ENCODE measurements at regions not wholly inside any gene's neighbourhood (a gene's known extent, or its start where the extent isn't known, plus 50 kb on each side); places are given as distances from the start of the nearest gene placed in this dataset.

- Histone ChIP-seq H3K9ac (ENCODE audit: insufficient read depth, low read depth, low read length) (no peak overlapping the region), H3K4me2 (ENCODE audit: low read depth, low read length) (no peak overlapping the region), H2AFZ (ENCODE audit: low read length) (no peak overlapping the region), H3K79me2 (ENCODE audit: insufficient read depth, low read length) (no peaks in the 10 kb centered on the region), H3K4me1 (ENCODE audit: insufficient read depth, low read length) (no peaks in the 10 kb centered on the region), H3K4me3 (replicated peaks in 1 of 3; ENCODE audit: insufficient read depth in 1 of 3, low read depth in 2 of 3, low read length in 3 of 3) (no peak overlapping the region), H4K20me1 (ENCODE audit: insufficient read depth, low read length) (no peaks in the 10 kb centered on the region), H3K27ac (ENCODE audit: extremely low read length, insufficient read depth, low read length) (no peak overlapping the region), H3K36me3 (replicated peaks in 1 of 2; ENCODE audit: control insufficient read depth in 1 of 2, insufficient read depth in 2 of 2, low read length in 2 of 2) (no peaks in the 10 kb centered on the region), H3K27me3 (ENCODE audit: control insufficient read depth in 1 of 2, insufficient read depth in 2 of 2, low read length in 2 of 2) (peaks cover 0 to 11% of the 10 kb centered on the region in 2 experiments; a peak in 2 of 5 replicates), H3K9me3 (ENCODE audit: low read length) (no peaks in the 10 kb centered on the region)
- no peak for FAIRE-seq
- CTCF ChIA-PET (ENCODE audit: low intra/inter-chr PET ratio, low total read pairs), result no interaction called here
- BruUV-seq (replicated peaks), result no TSS peak
- TF ChIP-seq PPARG (CRISPR knock-in tag; conservative IDR thresholded peaks at IDR 0.05) (no peak), ZSCAN21 (CRISPR knock-in tag; IDR thresholded peaks at IDR 0.05; ENCODE audit: borderline replicate concordance) (no peak), ZNF350 (CRISPR knock-in tag; IDR thresholded peaks at IDR 0.05; ENCODE audit: borderline replicate concordance, low read depth) (no peak), SNAPC5 (CRISPR knock-in tag; IDR thresholded peaks at IDR 0.05; ENCODE audit: borderline replicate concordance) (no peak), HIVEP1 (CRISPR knock-in tag; IDR thresholded peaks at IDR 0.05) (no peak), SP5 (CRISPR knock-in tag; IDR thresholded peaks at IDR 0.05; ENCODE audit: borderline replicate concordance, low read depth) (no peak), JDP2 (CRISPR knock-in tag; IDR thresholded peaks at IDR 0.05; ENCODE audit: borderline replicate concordance) (no peak), ZNF577 (CRISPR knock-in tag; IDR thresholded peaks at IDR 0.05; ENCODE audit: borderline replicate concordance, low read depth) (no peak), ISL2 (CRISPR knock-in tag; IDR thresholded peaks at IDR 0.05) (no peak)
- in situ Hi-C loops (cut with HindIII; ENCODE audit: extremely low pct_ligation_motif_present, low pct_unique_long_range_greater_than_20kb) (no loop called here), intact Hi-C loops (cut with micrococcal nuclease; ENCODE audit: unreplicated experiment) (no loop called here)
- DNase-seq (ENCODE audit: low spot score), result no peak
- 3% methylated on average over 10 of the region's 10 CpGs for WGBS (ENCODE audit: low lambda C conversion rate)
- no peak for ATAC-seq
- POLR2A ChIA-PET, result no interaction called here
Measured at GRCh38 chr2:219902891-219903552, 275.6 kb downstream of the SLC4A3 start.

GRCh38 chr2:219905640-219906039 lies 278.2 kb downstream of the SLC4A3 start:
- CTCF ChIA-PET (ENCODE audit: low intra/inter-chr PET ratio, low total read pairs), result no interaction called here
- peaks cover 0 to 11% of the 10 kb centered on the region in 2 experiments; a peak in 3 of 5 replicates for H3K27me3 ChIP-seq (ENCODE audit: control insufficient read depth in 1 of 2, insufficient read depth in 2 of 2, low read length in 2 of 2)
- WGBS (ENCODE audit: low lambda C conversion rate), result 0% methylated on average over 2 of the region's 2 CpGs

More at GRCh38 chr2:219905640-219906039, 278.2 kb downstream of the SLC4A3 start:
- H3K4me1 ChIP-seq (ENCODE audit: insufficient read depth, low read length), result no peaks in the 10 kb centered on the region
- FAIRE-seq, result no peak
- H2AFZ ChIP-seq (ENCODE audit: low read length), result no peak overlapping the region
- DNase-seq (ENCODE audit: low spot score), result no peak
- POLR2A ChIA-PET, result no interaction called here
- H3K36me3 ChIP-seq (replicated peaks in 1 of 2; ENCODE audit: control insufficient read depth in 1 of 2, insufficient read depth in 2 of 2, low read length in 2 of 2), result no peaks in the 10 kb centered on the region
- H4K20me1 ChIP-seq (ENCODE audit: insufficient read depth, low read length), result no peaks in the 10 kb centered on the region
- H3K9me3 ChIP-seq (ENCODE audit: low read length), result no peaks in the 10 kb centered on the region
- no peak overlapping the region for H3K4me3 ChIP-seq (replicated peaks in 1 of 3; ENCODE audit: insufficient read depth in 1 of 3, low read depth in 2 of 3, low read length in 3 of 3)
- no peaks in the 10 kb centered on the region for H3K79me2 ChIP-seq (ENCODE audit: insufficient read depth, low read length)
- in situ Hi-C loops (cut with HindIII; ENCODE audit: extremely low pct_ligation_motif_present, low pct_unique_long_range_greater_than_20kb) (no loop called here), intact Hi-C loops (cut with micrococcal nuclease; ENCODE audit: unreplicated experiment) (no loop called here)
- no peak overlapping the region for H3K4me2 ChIP-seq (ENCODE audit: low read depth, low read length)
- no TSS peak for BruUV-seq (replicated peaks)
- TF ChIP-seq ZNF468 (CRISPR knock-in tag; IDR thresholded peaks at IDR 0.05) (no peak), ZNF746 (CRISPR knock-in tag; IDR thresholded peaks at IDR 0.05) (no peak), ZNF777 (CRISPR knock-in tag; IDR thresholded peaks at IDR 0.05) (no peak), ZNF839 (CRISPR knock-in tag; IDR thresholded peaks at IDR 0.05; ENCODE audit: borderline replicate concordance) (no peak), SMAD1 (CRISPR knock-in tag; IDR thresholded peaks at IDR 0.05; ENCODE audit: borderline replicate concordance, low read depth) (no peak), ETV5 (CRISPR knock-in tag; IDR thresholded peaks at IDR 0.05; ENCODE audit: borderline replicate concordance) (no peak), EEA1 (CRISPR knock-in tag; IDR thresholded peaks at IDR 0.05; ENCODE audit: borderline replicate concordance) (no peak), ZNF124 (CRISPR knock-in tag; IDR thresholded peaks at IDR 0.05) (no peak), ZNF20 (CRISPR knock-in tag; IDR thresholded peaks at IDR 0.05) (no peak), FLYWCH1 (CRISPR knock-in tag; IDR thresholded peaks at IDR 0.05) (no peak)
- no peak overlapping the region for H3K27ac ChIP-seq (ENCODE audit: extremely low read length, insufficient read depth, low read length)
- no peak overlapping the region for H3K9ac ChIP-seq (ENCODE audit: insufficient read depth, low read depth, low read length)
- ATAC-seq, result no peak
